Dermis microvascular lymphatic vessel endothelial cell (primary cell): ENCODE measurements at regions not wholly inside any gene's neighbourhood (a gene's known extent, or its start where the extent isn't known, plus 50 kb on each side); places are given as distances from the start of the nearest gene placed in this dataset.

Experiments
- DNase-seq, 2 donors: peaks; one replicate each; pipeline versions ENCODE4 v3.0.0 to v3.0.0-alpha.2; 2010; ENCODE audit warnings: low read depth in 2 of 2

GRCh38 chr17:12584727-12585126 lies 81.0 kb upstream of the MYOCD start:
- DNase-seq, result no peak

- no peak for DNase-seq
These were observed 77.2 kb upstream of the MYOCD start for GRCh38 chr17:12588531-12588930.

- DNase-seq, result no peak
These were observed 75.3 kb upstream of the MYOCD start for GRCh38 chr17:12590417-12590816.

GRCh38 chr17:12591021-12591735 lies 74.5 kb upstream of the MYOCD start:
- no peak for DNase-seq

- no peak for DNase-seq
These were observed 72.7 kb upstream of the MYOCD start for GRCh38 chr17:12592941-12593340.

- DNase-seq, result no peak
These were observed 68.7 kb upstream of the MYOCD start for GRCh38 chr17:12596961-12597360.

- no peak for DNase-seq
These were observed 67.8 kb upstream of the MYOCD start for GRCh38 chr17:12597895-12598294.

- DNase-seq, result no peak
These were observed 66.3 kb upstream of the MYOCD start for GRCh38 chr17:12599186-12599920.

GRCh38 chr17:12600349-12600748 lies 65.3 kb upstream of the MYOCD start:
- DNase-seq, result no peak

GRCh38 chr17:12603566-12603965 lies 62.1 kb upstream of the MYOCD start:
- no peak for DNase-seq

- no peak for DNase-seq
These were observed 60.5 kb upstream of the MYOCD start for GRCh38 chr17:12605222-12605621.

- peak; percentile 47 to 86 for DNase-seq
These were observed 52.1 kb upstream of the MYOCD start for GRCh38 chr17:12613566-12613965.
